GM10248 (cell line): ENCODE measurements at regions not wholly inside any gene's neighbourhood (a gene's known extent, or its start where the extent isn't known, plus 50 kb on each side); places are given as distances from the start of the nearest gene placed in this dataset.

Source experiments
- CTCF ChIA-PET: fragments of 300-600 bp; sonication (Branson Sonifier 250); formaldehyde crosslinking; extraction: SDS; loops from one replicate; lab custom pipeline; 2021; ENCODE audit warnings: antibody characterized with exemption; lab: Yijun Ruan, JAX
- POLR2A ChIA-PET: fragments of 350-650 bp; sonication (Branson Sonifier 250); formaldehyde crosslinking; extraction: SDS; loops from one replicate; lab custom pipeline; 2020; ENCODE audit warnings: antibody characterized with exemption; lab: Yijun Ruan, JAX
- DNase-seq: peaks from one replicate; pipeline ENCODE4 v3.0.0; 2012; ENCODE audit errors: extremely low spot score
- TF ChIP-seq, protein P1 (sequence below): IDR thresholded peaks from 2 replicates; pipeline ENCODE4 v1.5.1; 2012; ENCODE audit warnings: mild to moderate bottlenecking, low read depth; ENCODE audit errors: extremely low read depth, missing control alignments, control extremely low read depth

DNA sequence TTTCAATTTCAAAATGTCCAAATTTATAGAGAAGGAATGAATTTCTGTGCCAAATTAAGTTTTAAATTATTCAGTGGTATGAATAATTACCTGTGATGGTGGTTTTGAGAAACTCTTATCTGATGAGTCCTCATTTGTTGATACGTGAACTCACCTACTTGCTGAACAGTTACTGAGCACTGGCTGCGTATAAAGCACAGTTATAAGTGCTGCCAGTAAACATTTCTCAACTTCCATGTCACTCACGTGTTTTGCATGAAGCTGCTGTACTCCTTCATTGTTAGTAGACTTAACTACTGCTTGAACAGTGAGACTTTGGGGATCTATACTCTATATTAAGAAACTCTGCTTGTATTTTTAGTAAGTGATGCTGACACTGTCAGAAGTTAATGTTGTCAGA lies 269.1 kb upstream of the FZD8 start:
- no peak for DNase-seq
- CTCF ChIA-PET, result no interaction called here
- TF ChIP-seq, protein P1, sequence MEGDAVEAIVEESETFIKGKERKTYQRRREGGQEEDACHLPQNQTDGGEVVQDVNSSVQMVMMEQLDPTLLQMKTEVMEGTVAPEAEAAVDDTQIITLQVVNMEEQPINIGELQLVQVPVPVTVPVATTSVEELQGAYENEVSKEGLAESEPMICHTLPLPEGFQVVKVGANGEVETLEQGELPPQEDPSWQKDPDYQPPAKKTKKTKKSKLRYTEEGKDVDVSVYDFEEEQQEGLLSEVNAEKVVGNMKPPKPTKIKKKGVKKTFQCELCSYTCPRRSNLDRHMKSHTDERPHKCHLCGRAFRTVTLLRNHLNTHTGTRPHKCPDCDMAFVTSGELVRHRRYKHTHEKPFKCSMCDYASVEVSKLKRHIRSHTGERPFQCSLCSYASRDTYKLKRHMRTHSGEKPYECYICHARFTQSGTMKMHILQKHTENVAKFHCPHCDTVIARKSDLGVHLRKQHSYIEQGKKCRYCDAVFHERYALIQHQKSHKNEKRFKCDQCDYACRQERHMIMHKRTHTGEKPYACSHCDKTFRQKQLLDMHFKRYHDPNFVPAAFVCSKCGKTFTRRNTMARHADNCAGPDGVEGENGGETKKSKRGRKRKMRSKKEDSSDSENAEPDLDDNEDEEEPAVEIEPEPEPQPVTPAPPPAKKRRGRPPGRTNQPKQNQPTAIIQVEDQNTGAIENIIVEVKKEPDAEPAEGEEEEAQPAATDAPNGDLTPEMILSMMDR, result no peak
- POLR2A ChIA-PET, result no interaction called here

- CTCF ChIA-PET, result no interaction called here
Measured at GRCh38 chr10:35910234-35910633, 268.1 kb upstream of the FZD8 start.

GRCh38 chr10:35909121-35909720 lies 267.1 kb upstream of the FZD8 start:
- no peak for DNase-seq
- ChIA-PET CTCF (interaction anchor here (1.9 kb wide), 1 partner anchor 35 kb away, joined by 6 read pairs; no protein-coding TSS in a partner anchor), POLR2A (no interaction called here)
- TF ChIP-seq, protein P1, result no peak

More at GRCh38 chr10:35910234-35910633, 268.1 kb upstream of the FZD8 start:
- TF ChIP-seq, protein P1, result no peak
- POLR2A ChIA-PET, result no interaction called here
- no peak for DNase-seq

DNA sequence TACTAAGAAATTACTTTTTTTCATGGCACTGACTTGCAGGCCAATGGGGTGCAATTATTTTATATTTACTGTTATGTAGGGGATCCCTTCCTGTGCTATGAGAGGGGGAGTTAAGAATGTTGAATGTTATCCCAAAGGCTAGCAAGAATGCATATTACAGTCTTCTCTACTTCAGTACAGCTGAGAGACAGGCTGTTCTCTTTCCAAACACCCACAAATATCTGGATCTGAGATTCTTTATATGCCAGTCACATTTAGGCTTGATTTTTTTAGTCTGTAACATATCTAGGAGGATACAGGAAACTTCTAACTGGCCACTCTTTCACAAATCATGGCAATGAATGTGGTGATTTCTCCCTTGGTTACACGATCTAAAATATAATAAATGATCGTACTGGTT lies 266.4 kb upstream of the FZD8 start:
- TF ChIP-seq, protein P1, result no peak
- no peak for DNase-seq
- POLR2A ChIA-PET, result no interaction called here
- CTCF ChIA-PET, result interaction anchor here (1.3 to 1.9 kb wide), 2 partner anchors 14 to 34 kb away, joined by 3 to 6 read pairs; no protein-coding TSS in a partner anchor

DNA sequence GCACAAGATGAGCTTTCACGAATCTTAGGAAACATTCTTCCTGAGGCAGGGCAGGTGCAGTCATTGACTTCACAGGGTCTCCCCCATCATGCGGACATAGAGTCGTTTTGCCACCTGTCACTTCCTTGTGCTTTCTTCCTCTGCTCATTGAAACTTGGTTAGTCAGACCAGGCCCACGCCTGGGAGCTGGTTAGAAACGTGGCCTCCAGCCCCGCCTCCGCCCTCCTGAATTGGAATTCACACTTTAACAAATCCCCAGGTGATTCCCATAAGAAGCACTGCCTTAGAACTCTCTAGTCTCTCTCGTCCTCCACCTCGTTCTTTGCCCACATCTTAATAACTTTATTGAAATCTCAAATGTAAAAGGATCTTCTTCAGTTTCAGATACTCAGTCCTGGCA lies 265.5 kb upstream of the FZD8 start:
- DNase-seq, result no peak
- CTCF ChIA-PET, result interaction anchor here (1.1 to 1.9 kb wide), 3 partner anchors 13 to 33 kb away, joined by 3 to 6 read pairs (median 3); no protein-coding TSS in a partner anchor
- POLR2A ChIA-PET, result no interaction called here
- TF ChIP-seq, protein P1, result no peak

- TF ChIP-seq, protein P1, result no peak
- no peak for DNase-seq
- ChIA-PET POLR2A (no interaction called here), CTCF (interaction anchor here (1.1 to 1.9 kb wide), 2 partner anchors 13 to 26 kb away, joined by 3 to 4 read pairs; no protein-coding TSS in a partner anchor)
Measured at GRCh38 chr10:35906155-35906554, 264.1 kb upstream of the FZD8 start.
